ENCODE measurements at regions not wholly inside any gene's neighbourhood (a gene's known extent, or its start where the extent isn't known, plus 50 kb on each side); places are given as distances from the start of the nearest gene placed in this dataset.

- no peak for DNase-seq
These were observed 171.0 kb upstream of the CITED2 start for GRCh38 chr6:139545206-139546105.

GRCh38 chr6:139544701-139545057, 170.2 kb upstream of the CITED2 start:
- no peak for DNase-seq

DNA sequence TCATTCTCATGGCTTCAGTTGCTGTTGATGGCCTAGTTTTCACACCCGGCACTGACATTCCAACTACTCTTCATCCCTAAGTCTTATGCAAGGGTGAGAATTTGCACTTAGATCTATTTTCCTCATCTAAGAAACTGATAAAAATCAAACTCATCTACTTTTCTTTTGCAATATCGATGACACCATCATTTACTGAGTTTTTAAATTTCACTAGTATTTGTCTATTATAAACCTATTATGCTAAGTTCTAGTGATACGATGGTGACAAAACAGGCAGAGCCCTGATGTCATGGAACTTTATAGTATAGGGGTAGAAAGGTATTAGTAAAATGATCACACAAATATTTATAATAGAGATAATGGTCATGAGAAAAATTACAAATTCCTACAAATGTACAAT, 167.9 kb upstream of the CITED2 start:
- DNase-seq: no peak

DNA sequence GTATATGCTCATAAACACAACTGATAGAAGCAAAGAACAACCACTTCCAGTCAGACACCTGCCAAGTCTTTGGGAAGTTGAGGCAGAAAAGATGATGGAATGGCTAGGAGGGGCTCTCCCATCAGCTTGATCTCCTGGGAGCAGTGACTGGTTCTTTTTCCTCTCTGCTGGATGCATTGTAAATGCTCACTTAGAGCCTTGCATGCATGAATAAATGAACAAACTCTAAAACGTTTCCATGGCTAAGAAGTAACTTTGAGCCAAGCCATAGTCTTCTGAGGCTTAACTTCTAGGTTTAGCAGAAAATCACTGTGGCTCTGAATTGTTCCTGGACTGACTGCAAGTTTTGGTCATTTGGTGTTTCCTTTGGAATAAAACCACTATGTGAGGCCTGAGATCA, 166.4 kb upstream of the CITED2 start:
- DNase-seq: no peak

DNA sequence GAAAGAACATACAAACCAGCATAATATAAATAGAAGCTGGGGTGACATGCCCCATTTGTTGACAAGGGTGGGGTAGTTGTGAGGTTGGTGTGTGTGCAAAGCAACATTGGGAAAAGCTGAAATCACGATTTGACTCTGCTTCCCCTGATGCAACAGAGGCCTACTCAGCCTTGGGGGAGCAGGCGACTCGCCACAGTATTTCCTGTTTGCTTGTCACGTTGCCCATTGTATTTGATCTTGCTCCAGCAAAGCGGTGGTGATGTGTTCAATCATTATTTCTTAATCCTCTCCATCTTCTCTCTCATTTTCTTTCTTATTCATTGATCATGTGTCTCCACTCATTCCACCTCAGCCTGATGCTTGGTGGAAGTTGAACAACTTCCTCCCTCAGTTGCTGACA, 165.8 kb upstream of the CITED2 start:
- DNase-seq: no peak

DNA sequence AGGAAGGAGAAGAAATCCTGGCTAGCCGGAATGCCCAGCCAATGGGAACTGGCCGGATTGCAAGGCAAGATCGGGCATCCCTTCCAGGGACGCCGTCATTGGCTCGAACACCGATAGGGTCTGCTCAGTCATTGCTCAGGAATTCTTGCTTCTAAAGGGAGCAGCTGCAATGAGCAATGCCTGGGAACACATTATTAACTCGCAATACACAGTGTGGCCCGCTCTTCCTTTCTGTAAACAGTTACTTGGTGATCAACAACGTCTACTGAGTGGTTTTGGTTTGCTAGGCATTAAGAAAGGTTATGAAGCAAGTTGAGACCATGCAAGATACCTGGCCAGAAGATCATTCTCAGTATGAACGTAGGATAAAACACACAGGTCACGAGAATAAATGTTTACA, 165.4 kb upstream of the CITED2 start:
- DNase-seq: no peak

- no peak for DNase-seq
These were observed 163.9 kb upstream of the CITED2 start for GRCh38 chr6:139538366-139538765.

DNA sequence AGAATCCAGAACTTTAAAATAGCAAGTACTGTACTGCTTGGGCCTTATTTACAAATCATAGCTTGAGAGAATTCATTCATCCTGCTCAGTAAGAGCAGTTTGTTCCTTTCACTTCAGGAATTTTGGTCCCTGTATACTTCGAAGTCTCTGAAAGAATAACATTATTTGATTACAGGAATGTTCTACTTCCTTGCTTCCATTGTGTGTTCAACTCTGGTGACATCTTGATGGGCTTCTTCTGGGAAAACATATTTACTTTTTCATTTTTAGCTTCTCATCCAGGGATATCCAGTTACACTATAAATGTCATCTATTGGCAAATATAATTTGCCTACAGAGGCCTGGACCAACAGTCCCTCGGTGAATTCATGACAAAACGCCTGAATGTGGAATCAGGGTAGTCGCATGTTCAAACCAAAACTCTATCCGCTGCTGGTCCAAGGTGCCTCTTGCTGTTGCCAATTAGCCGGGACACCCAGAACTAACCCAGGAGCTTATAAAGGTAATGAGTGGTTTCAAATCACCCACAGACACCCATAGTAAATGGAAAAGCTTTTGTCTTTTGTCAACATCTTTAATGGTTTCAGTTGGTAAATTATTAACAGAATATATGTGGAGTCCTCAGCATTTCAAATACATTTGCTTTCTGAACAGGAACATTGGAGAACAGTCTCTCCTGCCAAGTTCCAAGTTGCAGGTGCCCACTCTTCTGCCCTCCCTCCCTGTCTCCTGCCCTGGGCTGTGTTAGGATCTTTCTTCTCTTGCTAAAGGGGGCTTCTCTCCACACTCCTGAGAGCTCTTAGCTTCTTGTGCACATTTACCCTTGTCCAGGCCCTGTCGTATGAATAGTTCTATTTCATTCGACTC, 162.5 kb upstream of the CITED2 start:
- no peak for DNase-seq

DNA sequence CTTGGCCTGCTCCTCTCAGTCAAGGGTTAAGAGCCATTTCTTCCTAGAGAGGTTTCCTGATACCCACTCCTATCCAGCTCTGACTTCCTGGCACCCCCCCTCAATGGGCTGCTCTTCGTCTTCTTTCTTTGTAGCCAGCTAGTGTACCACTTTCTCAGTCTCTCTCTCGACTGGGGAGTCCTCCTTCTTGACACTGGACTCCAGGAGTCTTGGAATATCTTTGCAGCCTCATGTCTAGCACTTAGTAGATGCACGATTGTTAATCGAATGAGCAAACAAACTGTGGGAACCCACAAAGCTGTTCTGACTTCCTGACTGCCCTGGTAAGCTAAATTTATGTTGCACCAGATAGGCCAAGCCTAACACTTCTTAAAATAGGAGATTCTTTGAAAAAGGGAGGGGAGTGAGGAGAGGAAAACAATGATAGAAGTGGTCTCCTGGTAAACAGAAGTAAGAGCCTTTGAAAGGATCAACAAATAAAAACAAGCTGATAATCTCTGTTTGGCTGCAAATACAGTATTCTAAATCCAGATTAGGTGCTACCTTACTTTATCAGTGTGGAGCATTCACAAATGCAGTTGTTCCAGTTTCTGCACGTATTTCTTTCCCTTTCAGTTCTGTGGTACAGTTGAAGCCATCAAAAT, 160.1 kb upstream of the CITED2 start:
- DNase-seq: no peak

- DNase-seq: no peak
These were observed 159.4 kb upstream of the CITED2 start for GRCh38 chr6:139533573-139534471.

GRCh38 chr6:139533171-139533570, 158.7 kb upstream of the CITED2 start:
- DNase-seq: no peak

- no peak for DNase-seq
These were observed 157.0 kb upstream of the CITED2 start for GRCh38 chr6:139531148-139532115.

- no peak for DNase-seq
These were observed 156.1 kb upstream of the CITED2 start for GRCh38 chr6:139530561-139530960.

GRCh38 chr6:139529420-139529819, 155.0 kb upstream of the CITED2 start:
- no peak for DNase-seq

DNA sequence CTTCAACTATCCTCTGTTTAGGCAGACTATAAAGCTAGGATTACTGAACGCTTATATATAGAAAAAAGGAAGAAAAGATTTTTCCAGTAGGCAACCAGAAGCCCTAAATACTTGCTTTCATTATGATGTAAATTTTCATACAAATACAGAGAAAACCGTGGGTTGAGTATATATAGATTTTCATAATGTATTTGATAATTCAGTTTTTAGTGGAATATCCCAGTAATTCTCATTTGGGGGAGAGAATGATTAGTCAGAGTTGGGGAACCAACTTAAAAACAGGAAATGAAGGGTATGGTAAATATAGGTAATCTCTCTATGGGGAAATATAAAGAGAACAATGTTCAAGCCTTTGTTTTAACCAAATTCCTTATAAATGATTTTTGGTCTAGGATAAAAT, 154.0 kb upstream of the CITED2 start:
- no peak for DNase-seq

DNA sequence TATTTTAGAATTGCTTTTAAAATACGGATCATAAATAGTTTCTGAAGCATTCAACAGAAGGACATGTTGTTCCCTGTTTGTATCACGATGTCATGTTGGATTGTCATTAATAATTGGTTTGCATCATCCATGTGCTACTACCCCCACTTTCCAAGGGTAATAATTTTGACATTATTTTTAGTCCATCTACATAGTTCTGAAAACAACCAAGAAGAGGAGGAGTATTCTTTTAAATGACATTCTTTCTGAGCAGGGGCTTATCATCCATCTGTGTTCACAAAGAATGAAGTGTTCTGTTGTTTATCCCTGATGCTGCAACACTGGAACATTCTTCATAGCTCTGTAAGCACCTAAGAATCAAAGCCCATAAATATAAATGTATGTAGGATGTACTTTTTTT, 151.0 kb upstream of the CITED2 start:
- no peak for DNase-seq

- DNase-seq: no peak
These were observed 149.5 kb upstream of the CITED2 start for GRCh38 chr6:139523986-139524385.

- no peak for DNase-seq
These were observed 148.2 kb upstream of the CITED2 start for GRCh38 chr6:139522511-139523220.

DNA sequence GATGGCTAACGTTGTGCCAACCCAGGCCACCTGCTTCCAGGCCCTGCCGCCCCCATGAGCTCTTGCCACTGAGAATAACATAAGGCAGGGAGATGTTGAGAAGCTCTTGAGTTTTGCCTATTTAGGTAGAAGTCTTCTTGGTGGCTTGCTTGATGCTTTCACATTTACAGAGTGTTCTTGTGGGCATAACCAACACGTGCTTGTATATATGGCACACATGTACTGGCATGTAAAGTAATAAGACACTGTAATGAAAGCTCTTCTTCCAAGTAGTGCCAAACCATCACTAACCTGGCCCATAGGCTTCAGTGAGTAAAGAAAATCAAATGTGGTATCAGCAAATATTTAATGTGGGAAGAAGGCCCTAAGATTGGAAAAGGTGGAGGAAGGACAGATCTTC, 146.9 kb upstream of the CITED2 start:
- no peak for DNase-seq
